D341Med (cell line): ENCODE measurements at regions not wholly inside any gene's neighbourhood (a gene's known extent, or its start where the extent isn't known, plus 50 kb on each side); places are given as distances from the start of the nearest gene placed in this dataset.
"Not testable (repeated sequence)": the region's sequence is repeated elsewhere in the genome, so short reads cannot be mapped to it uniquely, and the experiment has no call there.

Experiments
- DNase-seq: peaks from one replicate; pipeline ENCODE4 v3.0.0; 2012; ENCODE audit warnings: low spot score

DNA sequence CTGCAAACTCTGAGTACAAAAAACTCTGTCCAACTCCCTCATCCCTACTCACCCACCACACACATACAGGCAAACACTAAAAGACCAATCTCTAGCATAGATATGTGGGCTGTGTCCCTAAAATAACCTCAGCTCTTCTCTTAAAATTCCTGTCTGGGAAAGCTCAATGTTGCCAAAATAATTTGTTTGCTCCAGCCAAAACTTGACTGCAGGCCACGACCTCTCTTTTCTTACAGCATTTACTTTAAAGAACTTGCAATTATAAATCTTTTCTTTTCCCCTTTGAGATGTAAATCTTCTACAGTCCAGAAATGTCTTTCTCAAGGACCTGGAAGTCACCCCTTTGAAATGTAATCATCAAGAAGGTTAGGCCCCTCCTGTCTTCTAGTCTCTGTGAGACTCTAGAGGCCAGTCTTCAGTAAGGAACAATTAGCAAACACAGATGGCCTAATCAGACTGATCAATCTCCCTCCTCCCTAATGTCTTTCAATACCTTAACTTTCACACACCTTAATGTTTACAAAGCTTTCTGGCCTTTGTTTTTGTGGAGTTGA, 483.6 kb upstream of the RGS18 start:
- DNase-seq, result no peak

DNA sequence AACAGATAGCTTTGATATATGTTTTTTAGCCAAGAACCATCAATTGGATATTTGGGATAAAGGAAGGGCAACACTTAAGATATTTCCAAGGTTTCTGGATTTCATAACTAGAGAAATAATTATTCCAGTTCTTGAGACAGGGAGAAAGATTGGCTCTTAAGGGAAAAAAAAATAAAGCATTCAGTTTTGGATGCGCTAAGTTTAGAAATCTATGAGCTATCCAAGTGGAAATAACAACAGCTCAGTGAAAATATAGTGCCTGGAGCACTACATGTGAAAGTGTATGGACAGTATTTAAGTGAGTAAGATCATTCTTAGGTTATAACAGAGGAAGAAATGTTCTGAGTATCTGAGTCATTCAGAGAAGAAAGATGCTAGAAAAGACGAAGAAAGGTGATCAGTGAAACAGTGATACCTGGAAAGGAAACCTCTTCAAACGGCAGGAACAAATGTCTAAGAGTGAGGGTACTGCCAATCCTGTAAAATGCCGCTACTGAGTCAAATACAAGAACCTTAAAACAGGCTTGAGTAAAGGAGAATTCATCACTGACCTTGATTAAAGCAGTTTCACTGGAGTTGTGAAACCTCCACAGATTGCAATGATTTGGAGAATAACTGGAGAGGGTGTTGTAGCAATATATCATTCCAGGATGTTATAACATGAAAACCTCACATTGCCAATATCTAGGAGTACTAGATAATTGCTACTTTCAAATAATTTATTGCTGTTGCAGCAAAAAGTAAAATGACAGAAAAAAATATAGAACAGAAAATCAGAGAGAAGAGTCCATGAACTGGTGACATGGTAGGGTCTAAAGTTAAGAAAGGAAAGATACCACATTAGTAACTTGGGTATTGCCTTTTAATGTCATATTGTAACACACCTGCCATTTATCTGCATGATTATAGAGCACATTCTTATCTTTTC, 482.1 kb upstream of the RGS18 start:
- DNase-seq, result no peak

DNA sequence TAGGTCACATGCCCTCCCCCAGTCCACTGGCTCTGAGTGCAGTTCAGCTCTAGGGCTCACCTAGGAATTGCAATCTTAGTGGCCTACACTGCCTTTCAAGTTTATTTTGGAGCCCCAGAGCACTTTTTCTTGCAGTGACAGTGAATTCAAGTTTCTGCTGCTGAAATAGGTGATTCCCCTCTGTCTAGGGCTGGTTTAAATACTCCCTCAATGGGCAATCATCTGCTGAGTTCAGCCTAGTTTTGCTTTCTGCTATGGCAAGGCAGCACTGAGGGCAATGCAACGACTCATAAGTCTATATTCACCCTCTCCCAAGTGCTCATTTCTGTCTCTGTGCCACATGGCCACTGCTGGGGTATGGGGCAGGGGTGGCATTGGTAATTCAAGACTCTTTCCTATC, 472.6 kb upstream of the RGS18 start:
- DNase-seq, result no peak

DNA sequence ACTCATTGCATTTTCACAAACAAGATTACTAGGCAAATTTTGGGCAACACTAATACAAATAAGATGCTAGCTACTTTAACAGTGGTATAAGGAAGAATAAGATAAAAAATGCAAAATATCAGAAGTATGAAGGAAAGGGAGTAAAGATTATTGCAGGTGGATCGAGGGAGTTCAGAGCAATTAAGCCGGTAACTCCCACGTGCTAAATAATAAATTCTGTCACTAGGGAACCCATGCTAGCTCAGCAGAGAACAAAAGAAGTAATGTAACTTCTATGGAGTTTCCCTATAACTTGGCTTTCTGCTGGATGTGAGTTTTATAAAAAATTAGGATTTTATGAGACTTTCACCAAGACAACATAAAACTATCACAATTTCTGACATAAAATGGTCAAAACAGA, 470.5 kb upstream of the RGS18 start:
- DNase-seq, result no peak

DNA sequence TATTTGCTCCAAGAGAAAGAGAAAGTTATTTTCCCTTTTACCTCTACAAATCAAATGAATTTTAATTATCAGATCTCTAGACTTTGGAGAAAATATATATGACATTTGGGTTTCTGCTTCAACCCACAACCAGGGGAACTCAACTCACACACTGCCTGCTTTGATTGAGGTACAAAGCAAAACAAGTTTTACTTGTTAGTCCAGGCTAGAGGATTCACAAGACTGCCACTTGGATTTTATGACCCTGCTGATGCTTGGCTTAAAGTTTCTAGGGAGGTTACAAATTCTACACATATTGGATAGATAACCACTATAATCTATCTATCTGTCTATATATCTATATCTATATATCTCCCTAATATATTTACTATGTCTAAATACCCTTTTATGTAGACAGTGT, 467.3 kb upstream of the RGS18 start:
- no peak for DNase-seq

DNA sequence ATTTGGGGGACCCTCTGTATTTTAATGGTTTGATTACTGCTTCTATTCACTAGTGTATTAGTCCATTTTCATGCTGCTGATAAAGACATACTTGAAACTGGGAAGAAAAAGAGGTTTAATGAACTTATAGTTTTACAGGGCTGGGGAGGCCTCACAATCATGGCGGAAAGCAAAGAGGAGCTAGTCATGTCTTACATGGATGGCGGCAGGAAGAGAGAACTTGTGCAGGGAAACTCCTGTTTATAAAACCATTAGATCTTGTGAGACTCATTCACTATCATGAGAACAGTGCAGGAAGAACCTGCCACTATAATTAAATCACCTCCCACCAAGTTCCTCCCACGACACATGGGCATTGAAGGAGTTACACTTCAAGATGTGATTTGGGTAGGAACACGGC, 464.5 kb upstream of the RGS18 start:
- no peak for DNase-seq

DNA sequence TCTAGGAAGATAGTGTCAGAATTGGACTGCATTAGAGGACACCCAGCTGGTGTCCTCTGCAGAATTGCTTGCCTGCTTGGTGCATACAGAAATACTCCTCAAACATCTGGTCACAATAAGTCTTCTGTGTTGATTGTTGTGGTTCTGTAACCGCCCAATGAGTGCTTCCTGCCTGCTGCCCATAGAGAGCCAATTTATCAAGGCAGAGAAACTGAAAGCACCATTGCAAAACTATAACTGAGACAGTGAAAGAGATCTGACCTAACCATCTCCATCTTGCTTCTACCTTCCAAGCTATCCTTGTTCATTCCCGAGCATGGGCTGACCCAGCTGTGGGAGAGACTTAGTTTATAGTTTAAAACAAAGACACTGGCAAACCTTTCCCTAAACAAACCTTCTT, 462.4 kb upstream of the RGS18 start:
- DNase-seq, result no peak

DNA sequence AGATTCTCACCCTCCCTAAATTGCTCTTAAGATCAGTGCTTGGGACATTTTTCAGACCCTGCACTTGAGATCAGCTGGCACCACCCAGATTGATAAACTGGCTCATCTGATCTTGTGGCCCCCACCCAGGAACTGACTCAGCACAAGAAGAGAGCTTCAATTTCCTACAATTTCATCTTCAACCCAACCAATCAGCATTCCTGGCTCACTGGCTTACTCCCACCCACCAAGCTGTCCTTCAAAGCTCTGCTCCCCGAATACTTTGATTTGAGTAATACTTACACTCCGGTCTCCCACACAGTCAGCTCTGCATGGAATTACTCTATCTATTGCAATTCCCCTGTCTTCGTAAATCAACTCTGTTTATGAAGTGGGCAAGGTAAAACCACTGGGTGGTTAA, 461.9 kb upstream of the RGS18 start:
- DNase-seq, result no peak

DNA sequence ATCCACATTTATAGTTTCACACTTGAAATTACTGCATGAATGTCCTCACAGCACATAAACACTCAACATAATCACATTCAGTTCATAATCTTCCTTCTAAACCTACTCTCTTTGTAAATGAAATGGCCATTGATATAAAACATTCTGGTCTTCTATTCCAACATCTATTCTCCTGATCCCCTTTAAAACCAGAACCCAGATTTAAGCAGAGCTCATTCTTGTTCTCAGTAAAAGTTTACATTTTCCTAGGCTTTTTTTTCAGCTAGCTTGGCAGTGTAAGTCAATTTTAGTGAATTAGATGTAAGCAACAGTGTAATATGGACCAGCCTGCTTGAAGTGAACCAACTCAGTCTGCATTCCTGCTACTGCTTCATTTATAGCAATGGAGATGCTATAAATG, 460.7 kb upstream of the RGS18 start:
- no peak for DNase-seq

DNA sequence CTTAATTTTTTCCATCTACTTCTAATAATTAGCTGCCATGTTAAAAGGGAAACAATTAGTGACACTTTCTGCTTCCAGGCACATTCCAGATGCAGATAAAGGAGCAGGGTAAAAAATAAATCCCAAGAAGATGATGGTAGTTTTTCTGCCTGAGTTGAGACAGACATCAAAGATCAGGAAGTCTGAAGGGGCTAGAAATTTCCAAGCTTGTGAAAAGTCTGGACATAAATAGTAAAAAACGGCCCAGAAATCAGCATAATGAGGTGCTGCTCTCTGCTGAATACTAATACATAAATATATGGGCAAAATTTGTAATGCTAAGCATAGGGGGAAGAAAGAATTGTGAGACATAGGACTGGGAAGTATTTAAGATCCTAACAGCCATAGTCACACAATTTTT, 460.0 kb upstream of the RGS18 start:
- no peak for DNase-seq

DNA sequence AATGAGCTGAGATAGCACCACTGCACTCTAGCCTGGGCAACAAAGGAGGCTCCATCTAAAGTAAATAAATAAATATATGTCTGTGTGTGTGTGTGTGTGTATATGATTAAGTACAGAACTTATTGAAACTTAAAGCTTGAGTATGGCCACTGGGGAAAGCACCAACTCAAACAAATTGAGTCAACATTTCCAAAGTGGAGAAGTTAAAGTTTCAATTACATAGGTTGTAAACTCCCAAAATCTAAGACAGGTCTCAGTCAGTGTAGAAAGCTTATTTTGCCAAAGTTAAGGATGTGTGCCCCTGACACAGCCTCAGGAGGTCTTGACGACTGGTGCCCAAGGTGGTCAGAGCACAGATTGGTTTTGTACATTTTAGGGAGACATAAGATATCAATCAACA, 458.9 kb upstream of the RGS18 start:
- no peak for DNase-seq

DNA sequence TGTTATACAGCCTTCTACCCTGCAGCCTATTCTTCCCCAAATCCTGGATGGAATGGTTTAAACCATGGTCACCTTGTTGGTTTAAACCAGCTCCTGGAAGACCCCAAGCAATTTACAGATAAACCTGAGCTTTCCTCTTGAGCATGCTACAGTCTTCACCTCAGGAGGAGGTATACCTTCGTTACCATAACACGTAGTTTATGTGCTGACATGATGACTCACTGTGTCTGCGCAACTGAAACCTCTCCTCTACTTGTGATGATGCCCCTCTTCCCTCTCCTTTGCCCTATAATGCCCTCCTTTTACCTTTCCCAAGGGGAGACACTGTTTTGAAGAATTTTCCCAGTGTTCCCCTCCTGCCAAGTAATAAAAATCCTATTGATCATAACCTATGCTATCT, 457.3 kb upstream of the RGS18 start:
- no peak for DNase-seq

DNA sequence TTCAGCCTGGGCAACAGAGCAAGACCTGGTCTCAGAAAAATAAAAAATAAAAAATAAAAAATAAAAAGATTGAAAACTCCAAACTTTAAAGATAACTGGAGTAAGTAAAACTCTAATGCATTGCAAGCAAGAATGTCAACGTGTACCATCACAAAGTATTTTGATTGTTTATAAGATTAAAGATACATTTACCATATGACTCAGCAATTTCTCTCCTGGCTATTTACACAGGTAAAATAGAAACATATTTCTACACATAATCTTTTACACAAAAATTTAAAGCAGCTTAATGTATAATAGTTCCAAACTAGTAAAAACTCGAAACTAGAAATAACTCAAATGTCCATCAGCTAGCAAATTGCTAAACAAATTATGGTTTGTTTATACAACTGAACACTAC, 456.1 kb upstream of the RGS18 start:
- DNase-seq, result no peak

DNA sequence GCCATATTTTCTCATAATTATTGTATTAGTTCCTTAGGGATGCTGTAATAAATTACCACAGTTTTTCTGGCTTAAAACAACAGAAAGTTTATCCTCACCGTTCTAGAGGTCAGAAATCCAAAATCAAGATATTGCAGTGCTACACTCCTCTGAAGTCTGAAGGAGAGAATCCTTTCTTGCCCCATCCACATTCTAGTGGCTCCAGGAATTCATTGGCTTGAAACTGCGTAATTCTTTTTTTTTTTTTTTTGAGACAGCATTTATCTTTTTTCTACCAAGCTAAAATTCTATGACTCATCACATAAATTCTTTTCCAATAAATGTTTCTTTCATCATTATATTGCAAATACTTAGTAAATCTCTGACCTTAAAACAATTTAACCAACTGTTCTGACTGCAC, 451.0 kb upstream of the RGS18 start:
- no peak for DNase-seq

DNA sequence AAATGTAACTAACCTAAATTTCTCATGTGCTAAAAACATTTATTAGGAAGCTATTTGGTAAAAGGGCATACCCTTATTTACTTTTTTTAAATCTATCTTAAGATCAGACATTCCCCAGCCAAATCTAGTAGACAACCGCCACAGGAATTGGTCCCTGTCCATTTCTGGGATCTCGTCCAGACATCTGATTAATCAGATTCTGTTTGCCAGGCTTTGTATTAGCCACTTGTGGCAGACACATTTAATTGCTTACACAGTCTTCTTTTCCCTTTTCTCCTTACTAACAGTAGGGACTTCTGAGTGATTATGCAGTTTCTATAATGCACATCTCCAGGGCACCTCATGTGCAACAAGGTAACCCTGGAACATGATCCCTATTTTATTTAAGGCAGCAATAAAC, 449.0 kb upstream of the RGS18 start:
- DNase-seq, result no peak

DNA sequence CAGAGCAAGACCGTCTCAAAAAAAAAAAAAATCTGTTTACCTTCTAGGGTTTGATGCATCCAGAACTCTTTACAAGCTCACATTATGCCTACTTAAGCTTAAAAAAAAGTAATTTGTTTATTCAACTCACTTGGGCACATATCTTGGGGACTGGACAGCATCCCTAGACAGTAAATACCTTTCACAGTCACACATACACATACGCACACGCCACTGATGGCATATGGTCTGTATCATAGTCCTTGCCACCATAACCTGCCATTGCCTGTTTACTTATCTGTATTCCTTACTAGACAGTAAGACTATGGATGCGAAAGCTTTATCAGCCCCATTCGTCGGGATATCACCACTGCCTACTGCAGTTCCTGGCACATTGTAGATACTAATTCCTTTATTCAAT, 446.3 kb upstream of the RGS18 start:
- no peak for DNase-seq

DNA sequence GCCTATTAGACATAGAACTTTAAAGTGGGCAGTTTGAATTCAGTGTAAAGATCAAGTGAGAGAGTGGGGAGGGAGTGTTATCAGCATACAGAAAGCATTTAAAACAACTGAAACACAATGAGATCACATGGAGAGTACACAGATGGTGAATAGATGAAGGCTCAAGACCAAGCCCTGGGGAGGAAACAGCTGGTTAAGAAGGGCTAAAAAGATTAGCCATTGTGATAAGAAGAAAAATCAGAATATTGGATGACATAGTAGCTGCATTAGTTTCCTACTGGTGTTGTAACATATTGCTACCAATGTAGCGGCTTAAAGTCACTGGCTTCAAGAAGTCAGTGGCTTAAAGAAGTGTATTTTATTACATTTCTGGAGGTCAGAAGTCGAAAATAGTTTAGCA, 443.4 kb upstream of the RGS18 start:
- peak; percentile 53 for DNase-seq

DNA sequence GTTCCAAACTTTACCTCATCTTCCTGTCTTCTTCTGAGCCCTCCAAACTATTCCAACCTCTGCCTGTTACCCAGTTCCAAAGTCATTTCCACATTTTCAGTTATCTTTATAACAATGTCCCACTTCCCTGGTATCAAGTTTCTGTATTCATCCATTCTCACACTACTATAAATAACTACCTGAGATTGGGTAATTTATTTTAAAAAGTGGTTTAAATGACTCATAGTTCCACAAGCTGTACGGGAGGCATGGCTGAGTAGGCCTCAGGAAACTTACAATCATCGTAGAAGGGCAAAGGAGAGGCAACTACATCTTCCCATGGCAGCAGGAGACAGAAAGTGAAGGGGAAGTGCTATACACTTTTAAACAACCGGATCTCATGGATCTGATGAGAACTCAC, 428.5 kb upstream of the RGS18 start:
- no peak for DNase-seq

DNA sequence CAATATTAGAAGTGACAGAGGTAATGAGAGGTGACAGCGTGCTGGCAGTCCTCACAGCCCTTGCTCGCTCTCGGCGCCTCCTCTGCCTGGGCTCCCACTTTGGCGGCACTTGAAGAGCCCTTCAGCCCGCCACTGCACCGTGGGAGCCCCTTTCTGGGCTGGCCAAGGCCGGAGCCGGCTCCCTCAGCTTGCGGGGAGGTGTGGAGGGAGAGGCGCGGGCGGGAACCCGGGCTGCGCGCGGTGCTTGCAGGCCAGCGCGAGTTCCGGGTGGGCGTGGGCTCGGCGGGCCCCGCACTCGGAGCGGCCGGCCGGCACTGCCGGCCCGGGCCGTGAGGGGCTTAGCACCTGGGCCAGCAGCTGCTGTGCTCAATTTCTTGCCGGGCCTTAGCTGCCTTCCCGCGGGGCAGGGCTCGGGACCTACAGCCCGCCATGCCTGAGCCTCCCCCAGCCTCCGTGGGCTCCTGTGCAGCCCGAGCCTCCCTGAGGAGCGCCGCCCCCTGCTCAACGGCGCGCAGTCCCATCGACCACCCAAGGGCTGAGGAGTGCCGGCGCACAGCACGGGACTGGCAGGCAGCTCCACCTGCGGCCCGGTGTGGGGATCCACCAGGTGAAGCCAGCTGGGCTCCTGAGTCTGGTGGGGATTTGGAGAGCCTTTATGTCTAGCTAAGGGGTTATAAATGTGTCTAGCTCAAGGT, 426.5 kb upstream of the RGS18 start:
- not testable (repeated sequence) for DNase-seq

DNA sequence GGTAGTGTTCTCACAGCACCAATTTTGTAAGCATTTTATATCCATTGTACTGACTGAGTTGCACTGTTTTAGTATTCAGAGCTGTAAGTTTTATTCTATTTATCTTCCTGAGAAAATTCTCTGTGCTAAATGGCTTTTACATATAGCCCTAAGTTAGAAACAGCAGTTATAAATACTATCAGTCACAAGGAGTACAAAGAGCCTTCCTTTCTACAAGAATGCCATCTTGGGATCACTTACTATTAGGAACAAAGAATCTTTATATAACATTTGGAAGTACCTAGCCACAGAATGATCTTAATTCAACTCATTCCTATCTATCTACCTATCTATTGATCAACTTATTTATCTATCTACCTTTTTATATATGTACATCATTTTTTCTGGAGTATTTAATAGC, 423.9 kb upstream of the RGS18 start:
- DNase-seq, result no peak

DNA sequence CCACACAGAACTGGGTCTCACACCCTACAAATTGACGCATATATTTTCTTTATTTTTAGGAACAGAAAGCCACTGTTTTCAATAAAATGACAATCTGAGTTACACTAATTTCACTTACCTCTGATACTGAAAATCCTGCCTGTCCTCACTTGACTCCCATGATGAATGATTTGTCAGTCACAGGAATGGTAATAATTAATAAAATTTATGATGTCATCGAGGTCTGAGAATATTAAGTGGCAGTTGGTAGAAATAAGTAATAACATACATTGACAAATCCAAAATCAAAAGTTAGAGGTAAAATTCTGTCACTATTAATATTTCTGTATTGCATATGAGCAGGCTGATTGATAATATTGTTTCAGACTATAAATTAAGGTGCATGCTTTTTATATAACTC, 418.7 kb upstream of the RGS18 start:
- no peak for DNase-seq

DNA sequence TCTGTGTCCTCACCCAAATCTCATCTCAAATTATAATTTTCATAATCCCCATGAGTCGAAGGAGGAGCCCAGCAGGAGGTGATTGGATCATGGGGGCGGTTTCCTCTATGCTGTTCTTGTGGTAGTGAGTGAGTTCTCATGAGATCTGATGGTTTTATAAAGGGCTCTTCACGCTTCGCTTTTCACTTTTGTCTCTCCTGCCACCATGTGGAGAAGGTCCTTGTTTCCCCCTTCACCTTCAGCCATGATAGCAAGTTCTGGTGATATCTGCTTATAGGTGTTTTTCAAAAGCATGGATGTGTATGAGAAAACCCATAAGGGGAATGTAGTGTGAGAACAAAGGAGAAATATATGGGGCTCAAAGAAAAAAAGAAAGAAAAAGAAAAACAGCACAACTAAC, 405.9 kb upstream of the RGS18 start:
- DNase-seq, result no peak

DNA sequence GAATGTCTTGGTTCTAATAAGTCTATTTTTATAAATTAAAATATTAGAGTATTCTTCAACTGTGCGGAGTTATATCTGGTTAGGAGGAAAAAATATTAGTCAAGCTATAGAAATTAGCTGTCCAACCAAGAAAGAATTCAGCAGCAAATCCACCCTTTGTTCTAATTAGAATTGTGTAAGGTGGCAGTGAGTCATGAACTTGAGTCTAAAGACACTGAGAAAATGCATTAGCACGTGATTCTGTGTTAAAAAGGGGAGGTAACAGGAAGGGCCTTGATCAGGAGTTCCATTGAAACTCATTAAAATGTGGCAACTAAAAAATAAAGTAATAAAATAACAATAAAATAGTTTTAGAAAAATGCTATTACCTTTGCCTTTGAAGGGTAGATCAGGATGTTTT, 398.2 kb upstream of the RGS18 start:
- no peak for DNase-seq
